ENCODE measurements at regions not wholly inside any gene's neighbourhood (a gene's known extent, or its start where the extent isn't known, plus 50 kb on each side); places are given as distances from the start of the nearest gene placed in this dataset.

DNA sequence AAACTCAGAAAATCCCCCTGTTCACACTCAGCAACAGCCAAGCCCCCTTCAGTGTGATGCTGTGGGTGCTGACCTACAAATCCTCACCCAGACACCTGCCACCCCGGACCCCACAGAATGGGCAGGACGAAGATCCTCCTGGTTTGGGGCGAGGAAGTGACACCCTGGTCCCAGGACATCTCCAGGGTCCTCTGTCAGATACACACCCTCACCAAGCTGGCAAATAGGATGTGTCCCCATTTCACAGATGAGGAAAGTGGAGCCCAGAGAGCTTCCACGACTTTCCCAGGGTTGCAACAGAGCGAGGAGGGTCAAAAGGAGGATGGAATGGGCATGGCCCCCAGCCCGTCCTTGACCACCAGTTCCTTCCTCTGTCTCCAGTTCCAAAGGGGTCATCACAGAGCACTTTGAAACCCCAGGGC is 92.0 kb upstream of the AFDN start:
- TF ChIP-seq RAD21 (IDR thresholded peaks at IDR 0.05; ENCODE audit: low read depth) = no peak
- TF ChIP-seq, protein P1, sequence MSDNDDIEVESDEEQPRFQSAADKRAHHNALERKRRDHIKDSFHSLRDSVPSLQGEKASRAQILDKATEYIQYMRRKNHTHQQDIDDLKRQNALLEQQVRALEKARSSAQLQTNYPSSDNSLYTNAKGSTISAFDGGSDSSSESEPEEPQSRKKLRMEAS (IDR thresholded peaks at IDR 0.05) = no peak
- no peak for TF ChIP-seq ZBTB7A (IDR thresholded peaks at IDR 0.05; ENCODE audit: low read depth)
- no peak for TF ChIP-seq YY1 (IDR thresholded peaks at IDR 0.05; ENCODE audit: low read depth)
- TF ChIP-seq EP300 (IDR thresholded peaks at IDR 0.05; ENCODE audit: borderline replicate concordance) = no peak

DNA sequence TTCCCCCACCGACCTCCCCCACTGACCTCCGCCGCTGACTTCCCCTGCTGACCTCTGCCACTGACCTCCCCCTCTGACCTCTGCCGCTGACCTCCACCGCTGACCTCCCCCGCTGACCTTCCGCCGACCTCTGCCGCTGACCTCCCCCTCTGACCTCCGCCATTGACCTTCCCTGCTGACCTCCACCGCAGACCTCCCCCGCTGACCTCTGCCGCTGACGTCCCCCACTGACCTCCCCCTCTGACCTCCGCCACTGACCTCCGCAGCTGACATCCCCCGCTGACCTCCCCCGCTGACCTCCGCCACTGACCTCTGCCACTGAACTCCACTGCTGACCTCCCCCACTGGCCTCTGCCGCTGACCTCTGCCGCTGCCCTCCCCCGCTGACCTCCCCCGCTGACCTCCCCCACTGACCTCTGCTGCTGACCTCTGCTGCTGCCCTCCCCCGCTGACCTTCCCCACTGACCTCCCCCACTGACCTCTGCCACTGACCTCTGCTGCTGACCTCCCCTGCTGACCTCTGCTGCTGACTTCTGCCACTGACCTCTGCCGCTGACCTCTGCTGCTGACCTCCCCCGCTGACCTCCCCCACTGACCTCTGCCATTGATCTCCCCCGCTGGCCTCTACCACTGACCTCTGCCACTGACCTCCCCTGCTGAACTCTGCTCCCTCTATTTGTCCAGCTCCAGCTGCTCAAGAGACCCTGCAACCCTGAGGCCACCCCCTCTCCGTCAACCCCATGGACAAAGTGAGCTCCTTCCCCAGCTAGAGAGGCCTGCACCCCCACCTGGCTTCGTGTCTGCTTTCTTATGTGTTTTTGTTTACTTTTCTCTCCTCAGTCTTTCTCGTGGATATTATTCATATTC is 91.4 kb upstream of the AFDN start:
- no peak for TF ChIP-seq FOXM1 (IDR thresholded peaks at IDR 0.05; ENCODE audit: borderline replicate concordance, low read depth)
- TF ChIP-seq TCF12 (IDR thresholded peaks at IDR 0.05; ENCODE audit: low read depth) = no peak
- TF ChIP-seq, protein P1 (IDR thresholded peaks at IDR 0.05) = no peak
- TF ChIP-seq, protein P2, sequence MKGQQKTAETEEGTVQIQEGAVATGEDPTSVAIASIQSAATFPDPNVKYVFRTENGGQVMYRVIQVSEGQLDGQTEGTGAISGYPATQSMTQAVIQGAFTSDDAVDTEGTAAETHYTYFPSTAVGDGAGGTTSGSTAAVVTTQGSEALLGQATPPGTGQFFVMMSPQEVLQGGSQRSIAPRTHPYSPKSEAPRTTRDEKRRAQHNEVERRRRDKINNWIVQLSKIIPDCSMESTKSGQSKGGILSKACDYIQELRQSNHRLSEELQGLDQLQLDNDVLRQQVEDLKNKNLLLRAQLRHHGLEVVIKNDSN (IDR thresholded peaks at IDR 0.05) = no peak
- TF ChIP-seq TAF1 (IDR thresholded peaks at IDR 0.05; ENCODE audit: low read depth) = no peak
- TF ChIP-seq EGR1 (IDR thresholded peaks at IDR 0.05) = no peak
- TF ChIP-seq CEBPB (IDR thresholded peaks at IDR 0.05) = no peak
- no peak for TF ChIP-seq CREB1 (IDR thresholded peaks at IDR 0.05; ENCODE audit: low read depth)
- TF ChIP-seq, protein P3, sequence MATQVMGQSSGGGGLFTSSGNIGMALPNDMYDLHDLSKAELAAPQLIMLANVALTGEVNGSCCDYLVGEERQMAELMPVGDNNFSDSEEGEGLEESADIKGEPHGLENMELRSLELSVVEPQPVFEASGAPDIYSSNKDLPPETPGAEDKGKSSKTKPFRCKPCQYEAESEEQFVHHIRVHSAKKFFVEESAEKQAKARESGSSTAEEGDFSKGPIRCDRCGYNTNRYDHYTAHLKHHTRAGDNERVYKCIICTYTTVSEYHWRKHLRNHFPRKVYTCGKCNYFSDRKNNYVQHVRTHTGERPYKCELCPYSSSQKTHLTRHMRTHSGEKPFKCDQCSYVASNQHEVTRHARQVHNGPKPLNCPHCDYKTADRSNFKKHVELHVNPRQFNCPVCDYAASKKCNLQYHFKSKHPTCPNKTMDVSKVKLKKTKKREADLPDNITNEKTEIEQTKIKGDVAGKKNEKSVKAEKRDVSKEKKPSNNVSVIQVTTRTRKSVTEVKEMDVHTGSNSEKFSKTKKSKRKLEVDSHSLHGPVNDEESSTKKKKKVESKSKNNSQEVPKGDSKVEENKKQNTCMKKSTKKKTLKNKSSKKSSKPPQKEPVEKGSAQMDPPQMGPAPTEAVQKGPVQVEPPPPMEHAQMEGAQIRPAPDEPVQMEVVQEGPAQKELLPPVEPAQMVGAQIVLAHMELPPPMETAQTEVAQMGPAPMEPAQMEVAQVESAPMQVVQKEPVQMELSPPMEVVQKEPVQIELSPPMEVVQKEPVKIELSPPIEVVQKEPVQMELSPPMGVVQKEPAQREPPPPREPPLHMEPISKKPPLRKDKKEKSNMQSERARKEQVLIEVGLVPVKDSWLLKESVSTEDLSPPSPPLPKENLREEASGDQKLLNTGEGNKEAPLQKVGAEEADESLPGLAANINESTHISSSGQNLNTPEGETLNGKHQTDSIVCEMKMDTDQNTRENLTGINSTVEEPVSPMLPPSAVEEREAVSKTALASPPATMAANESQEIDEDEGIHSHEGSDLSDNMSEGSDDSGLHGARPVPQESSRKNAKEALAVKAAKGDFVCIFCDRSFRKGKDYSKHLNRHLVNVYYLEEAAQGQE (IDR thresholded peaks at IDR 0.05; ENCODE audit: low read depth) = no peak
- TF ChIP-seq ZBTB7A (IDR thresholded peaks at IDR 0.05; ENCODE audit: low read depth) = no peak
- TF ChIP-seq RAD21 (IDR thresholded peaks at IDR 0.05; ENCODE audit: low read depth) = no peak
- TF ChIP-seq EP300 (IDR thresholded peaks at IDR 0.05; ENCODE audit: borderline replicate concordance) = no peak
- no peak for TF ChIP-seq YY1 (IDR thresholded peaks at IDR 0.05; ENCODE audit: low read depth)
- TF ChIP-seq TEAD4 (IDR thresholded peaks at IDR 0.05) = no peak
- no peak for TF ChIP-seq NFIC (IDR thresholded peaks at IDR 0.05)

DNA sequence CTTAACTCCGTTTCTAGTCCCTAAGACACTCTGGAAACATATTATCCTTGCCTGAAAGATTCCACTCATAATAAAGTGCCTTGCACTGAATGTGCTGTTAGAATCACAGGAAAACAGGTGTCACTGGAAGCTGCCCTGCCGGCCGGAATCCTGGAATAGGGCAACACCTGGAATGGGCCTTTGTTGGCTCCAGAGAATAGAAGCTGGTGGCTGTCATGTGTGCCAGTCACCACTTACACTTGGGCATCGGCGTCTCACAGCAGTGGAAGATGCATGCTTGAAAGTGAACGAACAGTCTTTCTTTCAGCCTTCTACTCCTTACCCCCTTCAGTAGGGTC is 90.8 kb upstream of the AFDN start:
- TF ChIP-seq, protein P1 (IDR thresholded peaks at IDR 0.05) = no peak
- TF ChIP-seq RAD21 (IDR thresholded peaks at IDR 0.05; ENCODE audit: low read depth) (no peak), CREB1 (IDR thresholded peaks at IDR 0.05; ENCODE audit: low read depth) (no peak), TEAD4 (IDR thresholded peaks at IDR 0.05) (no peak), YY1 (IDR thresholded peaks at IDR 0.05; ENCODE audit: low read depth) (no peak), TAF1 (IDR thresholded peaks at IDR 0.05; ENCODE audit: low read depth) (no peak)
- TF ChIP-seq, protein P3 (IDR thresholded peaks at IDR 0.05; ENCODE audit: low read depth) = no peak
- TF ChIP-seq, protein P2 (IDR thresholded peaks at IDR 0.05) = no peak

DNA sequence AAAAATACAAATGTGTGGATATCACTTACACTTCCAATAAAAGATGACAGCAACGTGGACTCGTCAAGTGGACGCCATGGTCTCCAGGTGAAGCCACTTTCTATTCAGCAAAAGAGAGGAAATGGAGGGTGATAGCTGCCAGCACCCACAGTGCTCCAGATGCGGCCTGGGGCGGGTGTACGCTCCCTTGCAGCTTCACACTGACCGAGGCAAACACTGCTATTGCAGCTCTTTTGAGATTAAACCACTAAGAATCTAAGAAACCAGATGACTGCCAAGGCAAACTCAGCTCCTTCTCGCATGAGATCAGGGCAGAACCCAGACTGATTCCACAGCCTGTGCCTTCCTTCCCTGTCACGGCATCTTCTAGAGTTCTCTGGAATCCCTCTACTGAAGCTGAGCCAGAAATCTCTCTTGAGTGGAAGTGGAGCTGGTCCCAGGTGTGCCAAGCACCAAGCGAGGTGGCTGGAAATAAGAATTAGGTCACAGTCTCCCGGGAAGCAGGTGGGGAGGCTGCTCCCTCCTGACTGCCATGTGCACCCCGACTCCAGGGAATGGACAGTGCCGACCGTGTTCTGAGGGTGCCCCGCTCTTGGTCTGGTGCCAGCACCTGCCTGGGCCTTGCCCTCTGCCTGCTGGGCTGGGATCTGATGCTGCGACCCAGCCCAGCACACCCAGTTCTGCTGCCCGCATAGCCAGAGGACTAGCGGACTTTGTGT is 90.1 kb upstream of the AFDN start:
- TF ChIP-seq RAD21 (IDR thresholded peaks at IDR 0.05; ENCODE audit: low read depth) (no peak), NFIC (IDR thresholded peaks at IDR 0.05) (no peak), EGR1 (IDR thresholded peaks at IDR 0.05) (no peak), TEAD4 (IDR thresholded peaks at IDR 0.05) (no peak), FOXM1 (IDR thresholded peaks at IDR 0.05; ENCODE audit: borderline replicate concordance, low read depth) (no peak), TCF12 (IDR thresholded peaks at IDR 0.05; ENCODE audit: low read depth) (no peak), EP300 (IDR thresholded peaks at IDR 0.05; ENCODE audit: borderline replicate concordance) (no peak), YY1 (IDR thresholded peaks at IDR 0.05; ENCODE audit: low read depth) (no peak), TAF1 (IDR thresholded peaks at IDR 0.05; ENCODE audit: low read depth) (no peak), ZBTB7A (IDR thresholded peaks at IDR 0.05; ENCODE audit: low read depth) (no peak), CREB1 (IDR thresholded peaks at IDR 0.05; ENCODE audit: low read depth) (no peak), CEBPB (IDR thresholded peaks at IDR 0.05) (no peak)
- TF ChIP-seq, protein P1 (IDR thresholded peaks at IDR 0.05) = no peak
- TF ChIP-seq, protein P2 (IDR thresholded peaks at IDR 0.05) = no peak
- TF ChIP-seq, protein P3 (IDR thresholded peaks at IDR 0.05; ENCODE audit: low read depth) = no peak
